BLaER1 (cell line): ENCODE measurements at regions not wholly inside any gene's neighbourhood (a gene's known extent, or its start where the extent isn't known, plus 50 kb on each side); places are given as distances from the start of the nearest gene placed in this dataset.

Experiments
- H3K27ac ChIP-seq: shearing (Covaris generic); formaldehyde crosslinking; 2 replicates; pipeline ENCODE4 v1.8.1; 2022
- H3K27me3 ChIP-seq: shearing (Covaris generic); formaldehyde crosslinking; 2 replicates; pipeline ENCODE4 v1.8.1; 2022
- H3K36me3 ChIP-seq: shearing (Covaris generic); formaldehyde crosslinking; 2 replicates; pipeline ENCODE4 v1.8.1; 2022
- H3K4me1 ChIP-seq: shearing (Covaris generic); formaldehyde crosslinking; 2 replicates; pipeline ENCODE4 v1.8.1; 2022
- H3K4me2 ChIP-seq: shearing (Covaris generic); formaldehyde crosslinking; 2 replicates; pipeline ENCODE4 v1.8.1; 2022
- H3K4me3 ChIP-seq: shearing (Covaris generic); formaldehyde crosslinking; 2 replicates; pipeline ENCODE4 v1.8.1; 2022
- H3K9ac ChIP-seq: shearing (Covaris generic); formaldehyde crosslinking; 2 replicates; pipeline ENCODE4 v1.8.1; 2022
- H3K9me3 ChIP-seq: shearing (Covaris generic); formaldehyde crosslinking; 2 replicates; pipeline ENCODE4 v1.8.1; 2022
- H4K20me1 ChIP-seq: shearing (Covaris generic); formaldehyde crosslinking; 2 replicates; pipeline ENCODE4 v1.8.1; 2022
- Cebpa-rat ChIP-seq: shearing (Covaris generic); IDR thresholded peaks from 2 replicates; pipeline ENCODE4 v1.8.1; 2022

DNA sequence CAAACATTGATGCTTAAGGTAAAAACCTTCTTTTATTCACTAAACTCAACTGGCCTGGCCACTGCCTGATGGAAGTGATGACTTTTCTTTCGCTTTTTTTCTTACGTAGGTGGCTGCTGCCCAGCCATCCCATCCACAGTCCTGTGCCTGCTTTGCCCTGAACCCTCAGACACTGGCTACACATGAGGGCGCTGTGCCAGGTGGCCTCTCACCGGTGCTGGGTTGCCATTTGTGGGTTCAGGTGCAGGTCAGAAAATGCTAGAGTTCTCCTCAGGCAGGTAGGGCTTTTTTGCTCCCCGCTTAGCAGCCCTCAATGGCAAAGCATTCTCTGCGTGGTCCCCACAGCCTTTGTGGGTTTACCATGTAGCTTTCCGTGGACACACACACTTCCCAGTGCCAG is 88.3 kb upstream of the PRR23E start:
- H3K9me3 ChIP-seq = no peaks in the 10 kb centered on the region
- no peaks in the 10 kb centered on the region; the same call in 1 of the 2 replicates for H4K20me1 ChIP-seq
- no peak overlapping the region for H3K4me2 ChIP-seq
- H3K9ac ChIP-seq = no peak overlapping the region
- TF ChIP-seq Cebpa-rat = no peak
- no peak overlapping the region for H3K27ac ChIP-seq
- H3K4me1 ChIP-seq = no peaks in the 10 kb centered on the region
- H3K4me3 ChIP-seq = no peak overlapping the region
- H3K36me3 ChIP-seq = no peaks in the 10 kb centered on the region
- no peaks in the 10 kb centered on the region for H3K27me3 ChIP-seq

- no peak overlapping the region for H3K4me3 ChIP-seq
- H4K20me1 ChIP-seq = no peaks in the 10 kb centered on the region; the same call in 1 of the 2 replicates
- H3K4me2 ChIP-seq = no peak overlapping the region
- H3K9me3 ChIP-seq = no peaks in the 10 kb centered on the region
- H3K27ac ChIP-seq = no peak overlapping the region
- H3K27me3 ChIP-seq = no peaks in the 10 kb centered on the region
- TF ChIP-seq Cebpa-rat = no peak
- H3K36me3 ChIP-seq = no peaks in the 10 kb centered on the region
- H3K4me1 ChIP-seq = no peaks in the 10 kb centered on the region
- no peak overlapping the region for H3K9ac ChIP-seq
These were observed 87.3 kb upstream of the PRR23E start for GRCh38 chr3:127105587-127105986.

- no peaks in the 10 kb centered on the region for H3K27me3 ChIP-seq
- no peaks in the 10 kb centered on the region for H4K20me1 ChIP-seq
- H3K9ac ChIP-seq = no peak overlapping the region
- H3K9me3 ChIP-seq = no peaks in the 10 kb centered on the region; the same call in 1 of the 2 replicates
- H3K4me1 ChIP-seq = no peaks in the 10 kb centered on the region
- no peak overlapping the region for H3K27ac ChIP-seq
- no peak overlapping the region for H3K4me3 ChIP-seq
- H3K36me3 ChIP-seq = no peaks in the 10 kb centered on the region
- TF ChIP-seq Cebpa-rat = no peak
- no peak overlapping the region for H3K4me2 ChIP-seq
These were observed 86.9 kb upstream of the PRR23E start for GRCh38 chr3:127106053-127106452.

DNA sequence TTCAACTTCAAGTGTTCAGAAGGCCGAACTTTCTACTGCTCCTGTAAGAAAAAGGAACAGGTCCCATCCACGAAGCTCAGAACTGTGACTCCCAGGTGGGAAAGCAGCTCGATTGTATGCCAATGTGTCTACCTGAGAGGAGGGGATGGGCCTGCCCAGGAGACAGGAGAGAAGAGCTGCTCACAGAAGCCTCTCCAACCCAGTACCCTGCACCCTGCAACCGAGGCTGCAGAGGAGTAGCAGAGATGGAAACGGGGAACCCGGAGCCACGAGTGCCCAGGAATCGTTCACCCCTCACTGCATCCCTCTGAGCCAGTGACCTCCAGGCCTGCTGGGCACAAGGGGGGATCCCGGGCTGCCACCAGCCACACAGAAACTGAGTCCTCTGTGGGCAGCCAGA is 86.5 kb upstream of the PRR23E start:
- H3K4me2 ChIP-seq = no peak overlapping the region
- H3K27me3 ChIP-seq = no peaks in the 10 kb centered on the region
- H3K27ac ChIP-seq = no peak overlapping the region
- TF ChIP-seq Cebpa-rat = no peak
- H3K4me1 ChIP-seq = no peaks in the 10 kb centered on the region
- H3K4me3 ChIP-seq = no peak overlapping the region
- H3K9ac ChIP-seq = no peak overlapping the region
- H4K20me1 ChIP-seq = no peaks in the 10 kb centered on the region
- H3K36me3 ChIP-seq = no peaks in the 10 kb centered on the region
- H3K9me3 ChIP-seq = no peaks in the 10 kb centered on the region; the same call in none of the 2 replicates

DNA sequence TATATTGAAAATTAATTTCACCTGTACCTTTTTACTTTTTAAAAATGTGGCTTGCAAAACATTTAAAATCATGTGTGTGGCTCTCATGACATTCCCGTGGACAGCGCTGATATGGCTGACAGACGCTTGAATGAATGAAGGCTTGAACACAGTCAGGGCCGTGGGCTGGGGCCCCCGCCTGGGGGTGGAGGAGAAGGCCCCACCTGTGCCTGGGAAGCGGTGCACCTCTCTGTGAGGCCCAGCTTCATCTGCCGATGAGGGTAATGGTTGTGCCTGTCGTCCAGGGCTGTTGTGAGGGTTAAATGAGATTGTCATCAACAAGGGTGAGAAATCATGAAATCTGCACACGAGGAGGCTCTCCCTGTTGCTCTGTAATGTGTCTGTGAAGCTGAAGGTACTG is 85.9 kb upstream of the PRR23E start:
- Histone ChIP-seq H3K36me3 (no peaks in the 10 kb centered on the region), H3K9ac (no peak overlapping the region), H3K27me3 (no peaks in the 10 kb centered on the region), H4K20me1 (no peaks in the 10 kb centered on the region), H3K4me1 (no peaks in the 10 kb centered on the region), H3K4me3 (no peak overlapping the region), H3K27ac (no peak overlapping the region), H3K4me2 (no peak overlapping the region), H3K9me3 (peaks cover 1% of the 10 kb centered on the region)
- TF ChIP-seq Cebpa-rat = no peak

GRCh38 chr3:127107491-127108375 is 85.2 kb upstream of the PRR23E start:
- H3K27ac ChIP-seq = no peak overlapping the region
- H3K4me2 ChIP-seq = no peak overlapping the region
- H3K9me3 ChIP-seq = peaks cover 9% of the 10 kb centered on the region
- no peak overlapping the region for H3K9ac ChIP-seq
- H3K36me3 ChIP-seq = no peaks in the 10 kb centered on the region
- no peak for TF ChIP-seq Cebpa-rat
- no peaks in the 10 kb centered on the region for H4K20me1 ChIP-seq
- H3K4me1 ChIP-seq = no peaks in the 10 kb centered on the region
- no peaks in the 10 kb centered on the region for H3K27me3 ChIP-seq
- H3K4me3 ChIP-seq = no peak overlapping the region

GRCh38 chr3:127108796-127109195 is 84.1 kb upstream of the PRR23E start:
- no peak overlapping the region for H3K27ac ChIP-seq
- peaks cover 16% of the 10 kb centered on the region for H3K9me3 ChIP-seq
- no peaks in the 10 kb centered on the region for H3K36me3 ChIP-seq
- TF ChIP-seq Cebpa-rat = no peak
- no peaks in the 10 kb centered on the region for H4K20me1 ChIP-seq
- H3K4me1 ChIP-seq = no peaks in the 10 kb centered on the region
- H3K27me3 ChIP-seq = no peaks in the 10 kb centered on the region
- H3K4me2 ChIP-seq = no peak overlapping the region
- no peak overlapping the region for H3K4me3 ChIP-seq
- H3K9ac ChIP-seq = no peak overlapping the region

- peaks cover 16% of the 10 kb centered on the region for H3K9me3 ChIP-seq
- no peak overlapping the region for H3K9ac ChIP-seq
- H3K4me3 ChIP-seq = no peak overlapping the region
- H3K27ac ChIP-seq = no peak overlapping the region
- no peaks in the 10 kb centered on the region for H4K20me1 ChIP-seq
- no peaks in the 10 kb centered on the region for H3K4me1 ChIP-seq
- no peaks in the 10 kb centered on the region for H3K36me3 ChIP-seq
- H3K4me2 ChIP-seq = no peak overlapping the region
- no peaks in the 10 kb centered on the region for H3K27me3 ChIP-seq
- no peak for TF ChIP-seq Cebpa-rat
These were observed 81.8 kb upstream of the PRR23E start for GRCh38 chr3:127110982-127111693.

DNA sequence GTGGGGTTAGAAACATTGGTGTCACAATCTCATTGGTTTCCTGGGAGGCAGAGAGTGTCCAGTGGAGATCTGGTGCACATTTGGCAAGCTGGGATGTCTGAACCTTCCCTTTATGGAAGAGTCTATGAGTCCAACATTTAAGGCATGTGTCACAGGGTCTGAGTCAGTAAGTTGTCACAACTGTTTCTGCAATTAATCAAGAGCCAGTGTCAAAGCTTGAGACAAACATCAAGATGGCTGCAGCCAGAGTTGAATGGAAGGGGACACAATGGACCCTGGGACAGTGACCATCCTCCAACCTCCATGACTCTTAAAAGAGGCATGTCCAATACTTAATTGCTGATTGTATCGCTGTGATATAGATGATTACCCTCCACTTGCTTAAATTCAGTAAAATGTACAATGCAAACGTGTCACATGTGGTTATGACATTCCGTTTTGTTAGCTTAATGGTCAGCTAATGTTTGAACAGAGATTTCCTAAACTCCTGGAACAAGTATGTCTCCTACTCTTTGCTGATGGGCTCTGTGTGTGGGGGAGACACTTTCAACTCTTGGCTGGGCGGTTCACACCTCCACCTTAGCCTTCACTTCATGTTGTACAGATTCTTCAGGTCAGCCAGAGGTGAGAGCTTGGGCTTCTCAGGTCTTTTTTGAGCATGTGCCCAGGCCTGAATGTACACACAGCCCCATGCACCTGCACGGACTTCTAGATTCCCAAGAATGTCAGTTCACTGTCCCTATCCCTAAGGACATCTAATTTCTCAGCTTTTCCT is 79.9 kb upstream of the PRR23E start:
- Histone ChIP-seq H3K27me3 (no peaks in the 10 kb centered on the region), H4K20me1 (no peaks in the 10 kb centered on the region), H3K4me1 (no peaks in the 10 kb centered on the region), H3K4me2 (no peak overlapping the region), H3K9ac (no peak overlapping the region), H3K4me3 (no peak overlapping the region), H3K9me3 (peaks cover 16% of the 10 kb centered on the region), H3K36me3 (no peaks in the 10 kb centered on the region), H3K27ac (no peak overlapping the region)
- TF ChIP-seq Cebpa-rat = no peak

- Histone ChIP-seq H4K20me1 (no peaks in the 10 kb centered on the region), H3K27me3 (no peaks in the 10 kb centered on the region), H3K4me3 (no peak overlapping the region), H3K4me1 (no peaks in the 10 kb centered on the region), H3K27ac (no peak overlapping the region), H3K36me3 (no peaks in the 10 kb centered on the region), H3K9me3 (peaks cover 16% of the 10 kb centered on the region), H3K9ac (no peak overlapping the region), H3K4me2 (no peak overlapping the region)
- no peak for TF ChIP-seq Cebpa-rat
These were observed 79.4 kb upstream of the PRR23E start for GRCh38 chr3:127113571-127113891.
